HT1080 (cell line): ENCODE measurements at regions not wholly inside any gene's neighbourhood (a gene's known extent, or its start where the extent isn't known, plus 50 kb on each side); places are given as distances from the start of the nearest gene placed in this dataset.

Source experiments
- DNase-seq: peaks from one replicate; pipeline ENCODE4 v3.0.0-alpha.2; 2015; ENCODE audit warnings: low read depth

GRCh38 chr2:226680719-226681118, 118.9 kb downstream of the IRS1 start:
- no peak for DNase-seq

DNA sequence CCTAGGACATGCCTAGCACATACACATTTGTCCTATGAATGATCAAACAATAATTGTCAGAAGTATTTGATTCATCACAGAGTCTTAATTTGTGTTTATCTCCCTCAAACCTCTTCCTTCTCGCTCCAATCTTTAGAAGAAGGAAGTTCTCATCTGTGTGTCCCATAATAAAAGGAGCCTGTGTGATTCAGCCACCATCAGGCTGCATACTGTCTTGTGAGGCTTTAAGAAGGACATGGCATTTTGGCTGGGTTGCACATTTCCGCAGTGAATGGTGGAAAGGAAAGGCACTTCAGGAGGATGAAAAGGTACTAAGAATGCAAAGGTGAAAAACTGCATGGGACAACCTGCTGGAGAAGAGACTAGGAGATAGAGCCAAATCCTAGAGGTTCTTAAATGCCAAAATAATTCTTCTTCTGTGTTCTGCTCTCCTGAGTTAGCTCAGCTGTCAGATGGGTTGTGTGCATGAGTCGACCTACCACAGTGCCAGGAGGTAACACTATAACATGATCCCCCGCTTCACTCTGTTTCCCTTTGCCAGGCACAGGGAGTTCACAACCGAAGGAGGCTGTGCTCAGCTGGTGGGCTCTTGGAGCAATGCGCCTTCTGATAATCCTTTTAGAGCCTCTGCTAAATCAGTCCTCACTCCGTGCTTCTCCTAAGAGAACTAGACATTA, 120.1 kb downstream of the IRS1 start:
- no peak for DNase-seq

GRCh38 chr2:226678422-226678821, 121.2 kb downstream of the IRS1 start:
- no peak for DNase-seq

DNA sequence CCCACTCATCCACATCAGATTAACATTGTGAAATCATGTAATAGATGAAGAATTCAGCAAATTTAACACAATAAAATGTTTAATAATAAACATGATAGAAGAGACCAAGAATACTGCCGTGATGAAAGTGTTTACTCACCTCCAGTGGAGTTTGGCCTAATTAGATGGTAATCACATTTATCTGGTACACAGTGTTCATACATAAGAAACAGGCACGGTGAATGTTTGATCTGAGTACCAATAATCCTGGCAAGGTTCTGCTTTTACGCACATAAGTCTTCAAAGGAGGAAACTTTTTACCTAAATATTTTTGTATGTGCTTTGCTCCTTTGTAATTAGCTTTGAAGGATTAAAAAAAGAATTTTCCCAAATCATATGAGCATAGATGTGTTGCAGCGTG, 122.5 kb downstream of the IRS1 start:
- no peak for DNase-seq

DNA sequence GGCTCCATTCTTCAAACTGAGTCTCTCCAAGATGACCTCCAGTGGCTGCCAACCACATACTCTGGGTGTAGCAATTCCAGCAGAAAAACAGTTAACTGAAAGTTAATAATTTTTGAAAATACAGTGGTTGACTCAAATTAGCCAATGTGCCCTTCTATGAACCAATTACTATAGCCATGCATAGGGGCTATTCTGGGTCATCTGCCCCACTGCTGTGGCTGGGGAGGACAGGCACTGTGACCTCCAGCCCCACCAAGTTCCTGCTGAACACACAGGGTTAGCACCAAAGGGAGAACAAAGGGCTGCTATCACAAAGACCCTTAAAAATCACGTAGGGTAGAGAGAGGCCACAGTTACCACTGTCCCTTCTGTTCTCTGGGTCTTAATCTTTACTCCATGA, 123.0 kb downstream of the IRS1 start:
- DNase-seq, result no peak

- DNase-seq, result no peak
These were observed 125.5 kb downstream of the IRS1 start for GRCh38 chr2:226674123-226674522.

DNA sequence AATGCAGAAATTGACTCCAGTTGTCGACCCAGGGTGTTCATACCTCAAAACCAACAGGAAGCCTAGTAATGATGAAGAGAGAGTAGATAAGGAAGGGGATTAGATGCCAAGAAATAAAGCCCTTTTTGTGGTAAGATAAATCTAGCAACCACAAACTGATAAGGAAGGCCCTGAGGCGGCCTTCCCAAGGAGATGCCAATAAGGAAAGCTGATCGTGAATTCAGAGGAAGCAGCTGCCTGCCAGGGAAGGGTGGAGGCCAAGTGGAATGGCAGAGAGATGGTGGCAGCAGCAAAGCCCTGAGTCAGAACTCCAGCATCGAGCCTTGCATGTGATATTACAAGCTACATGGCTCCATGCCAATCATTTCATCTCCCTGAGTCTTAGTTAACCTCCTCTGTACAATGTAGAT, 126.3 kb downstream of the IRS1 start:
- DNase-seq, result peak; percentile 97

DNA sequence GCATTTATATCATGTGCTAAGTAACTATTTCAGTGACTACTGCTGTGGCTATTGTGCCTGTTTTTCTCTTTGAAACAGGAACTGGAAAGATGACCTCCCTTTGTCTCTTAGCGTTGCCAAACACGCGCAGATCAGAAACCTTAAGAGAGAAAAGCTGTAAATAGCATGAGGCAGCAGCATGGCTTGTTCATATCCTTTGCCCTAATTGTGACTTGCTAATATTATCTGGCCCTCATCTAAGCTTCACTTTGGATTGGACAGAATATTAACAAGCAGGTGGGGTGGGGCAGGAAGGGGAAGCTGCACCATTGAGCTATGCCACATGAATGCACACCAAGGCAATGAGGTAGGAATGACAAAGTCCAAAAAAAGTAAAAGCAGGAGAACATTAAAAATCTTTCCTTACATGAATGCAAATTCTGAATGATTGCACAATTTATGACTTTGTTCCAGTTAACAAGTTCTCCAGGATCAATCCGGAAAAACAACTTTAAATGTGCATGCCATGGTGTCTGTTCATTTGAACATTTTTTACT, 128.4 kb downstream of the IRS1 start:
- DNase-seq, result no peak

GRCh38 chr2:226669905-226670304, 129.7 kb downstream of the IRS1 start:
- DNase-seq, result no peak

DNA sequence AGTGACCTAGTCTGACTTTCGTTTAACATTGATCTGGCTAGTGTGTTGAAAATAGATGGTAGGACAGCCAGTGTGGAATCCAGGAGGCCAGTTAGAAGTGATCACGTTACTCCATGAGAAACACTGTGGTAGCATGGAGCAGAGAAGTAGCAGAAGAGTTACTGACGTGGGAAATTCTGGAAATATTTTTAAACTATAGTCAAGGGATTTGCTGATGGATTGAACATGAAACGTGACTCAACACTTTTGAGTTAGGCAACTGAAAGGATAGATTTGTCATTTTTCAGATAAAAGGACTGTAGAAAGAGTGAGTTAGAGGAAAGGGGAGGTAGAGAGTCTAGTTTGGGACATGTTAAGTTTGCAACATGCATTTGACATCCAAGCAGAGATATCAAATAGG, 130.4 kb downstream of the IRS1 start:
- no peak for DNase-seq

GRCh38 chr2:226667736-226668135, 131.9 kb downstream of the IRS1 start:
- no peak for DNase-seq

DNA sequence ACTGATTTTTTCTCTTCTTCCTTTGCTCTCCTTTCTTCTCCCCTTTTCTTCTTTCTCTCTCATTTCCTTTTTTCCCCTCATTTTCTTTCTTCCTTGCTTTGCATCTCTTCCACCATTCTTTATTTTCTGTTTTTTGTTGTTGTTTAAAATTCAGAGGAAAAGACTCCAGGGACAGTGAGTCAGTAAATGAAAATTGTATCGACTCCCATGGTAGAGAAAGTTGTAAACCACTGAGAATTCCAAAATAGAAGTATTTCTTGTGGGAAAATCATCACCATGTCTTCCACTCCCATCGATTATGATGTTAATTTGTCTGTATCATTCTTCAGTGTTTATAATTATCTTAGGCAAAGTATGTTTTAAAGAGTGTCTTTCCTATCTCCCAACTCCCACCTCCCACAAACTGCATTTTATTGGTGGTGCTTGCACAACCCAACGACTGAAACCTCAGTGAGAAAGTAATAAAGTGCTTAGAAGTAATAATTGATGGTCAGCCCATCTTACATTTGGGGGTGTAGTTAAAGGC, 134.3 kb downstream of the IRS1 start:
- DNase-seq, result no peak

DNA sequence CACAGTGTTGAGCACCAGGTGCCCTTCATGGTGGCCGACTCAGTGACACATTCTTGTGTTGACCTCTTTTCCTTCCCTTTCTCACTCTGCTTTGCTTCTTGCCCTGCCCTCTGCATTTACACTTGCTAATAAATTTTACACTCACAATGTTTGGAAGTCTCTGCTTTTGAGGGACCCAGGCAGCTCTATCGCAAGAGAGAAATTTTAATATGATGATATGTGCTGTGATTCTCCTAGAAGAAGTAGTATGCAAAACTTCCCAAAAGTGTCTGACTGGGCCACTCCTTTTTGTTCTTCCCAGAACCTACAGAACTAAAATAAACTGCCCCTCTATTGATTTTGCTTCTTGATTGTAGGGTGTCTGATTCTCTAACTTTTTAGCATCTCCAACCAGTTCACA, 135.0 kb downstream of the IRS1 start:
- no peak for DNase-seq

- DNase-seq, result peak; percentile 43
These were observed 135.5 kb downstream of the IRS1 start for GRCh38 chr2:226664140-226664539.

DNA sequence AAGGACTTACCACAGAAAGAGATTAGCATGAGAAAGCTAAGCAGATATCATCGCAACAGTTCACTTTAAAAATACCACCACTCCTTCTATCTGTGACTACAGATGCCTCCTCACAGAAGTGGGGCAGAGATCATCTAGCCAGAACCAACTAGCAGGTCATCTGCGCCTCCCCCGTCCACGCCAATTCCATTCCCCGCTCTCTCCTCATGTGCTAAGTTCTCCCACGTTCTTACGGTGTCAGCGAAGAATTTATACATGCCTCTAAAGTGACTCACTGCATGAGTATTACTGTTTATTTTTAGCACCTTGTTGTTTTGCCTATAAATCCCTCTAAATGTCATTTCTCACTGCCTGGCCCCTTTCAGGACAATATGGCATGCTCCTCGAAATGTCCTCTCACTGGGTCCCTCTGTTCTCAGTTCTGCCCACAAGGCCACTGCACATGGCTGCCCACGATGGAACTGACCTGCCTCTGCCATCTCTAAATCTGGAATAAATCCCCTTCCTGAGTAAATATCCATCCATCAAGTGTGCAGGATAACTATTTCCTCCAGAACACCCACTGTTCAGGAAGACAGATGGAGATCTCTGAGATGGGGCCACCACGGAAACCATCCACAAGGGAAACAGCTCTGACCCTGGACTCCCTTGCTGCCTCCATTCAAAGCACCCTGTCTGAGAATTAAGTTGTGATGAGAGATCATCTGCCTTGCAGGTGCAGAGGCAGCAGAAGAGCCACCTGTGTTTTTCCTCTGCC, 137.7 kb downstream of the IRS1 start:
- peak; percentile 90 for DNase-seq

DNA sequence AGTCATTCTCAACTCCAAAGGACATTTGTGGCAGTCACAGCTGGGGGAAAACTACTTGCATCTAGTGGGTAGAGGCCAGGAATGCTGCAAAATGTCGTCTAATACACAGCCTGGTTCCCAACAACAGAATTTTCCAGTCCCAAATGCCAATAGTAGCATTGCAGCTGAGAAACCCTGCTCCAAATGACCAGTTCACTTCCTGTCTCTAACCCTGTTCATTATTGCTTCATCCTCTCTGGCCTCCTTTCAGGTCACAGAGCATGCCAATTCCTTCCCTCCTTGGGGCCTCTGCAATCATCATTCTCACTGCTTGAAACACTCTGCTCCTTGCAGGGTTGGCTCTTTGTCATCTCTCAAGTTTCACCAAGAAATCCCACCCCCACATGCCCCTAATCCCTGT, 139.1 kb downstream of the IRS1 start:
- DNase-seq, result peak; percentile 67

DNA sequence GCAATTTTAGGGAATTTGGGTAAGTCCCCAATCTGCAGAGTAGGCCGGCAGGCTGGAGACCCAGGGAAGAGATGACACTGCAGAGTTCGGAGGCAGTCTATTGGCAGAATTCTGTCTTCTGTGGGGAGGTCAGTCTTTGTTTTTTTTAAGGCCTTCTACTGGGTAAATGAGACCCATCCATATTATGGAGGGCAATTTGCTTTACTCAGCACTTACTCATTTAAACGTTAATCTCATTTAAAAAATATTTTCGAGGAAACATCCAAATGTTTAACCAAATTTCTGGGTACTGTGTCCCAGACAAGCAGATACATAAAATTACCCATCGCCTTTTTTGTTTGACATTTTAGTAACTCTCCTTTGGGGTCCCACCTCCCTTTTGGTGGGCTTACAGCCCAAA, 139.5 kb downstream of the IRS1 start:
- no peak for DNase-seq

GRCh38 chr2:226659410-226659809, 140.2 kb downstream of the IRS1 start:
- no peak for DNase-seq

GRCh38 chr2:226658555-226658954, 141.1 kb downstream of the IRS1 start:
- no peak for DNase-seq

- no peak for DNase-seq
These were observed 142.1 kb downstream of the IRS1 start for GRCh38 chr2:226657340-226658053.

DNA sequence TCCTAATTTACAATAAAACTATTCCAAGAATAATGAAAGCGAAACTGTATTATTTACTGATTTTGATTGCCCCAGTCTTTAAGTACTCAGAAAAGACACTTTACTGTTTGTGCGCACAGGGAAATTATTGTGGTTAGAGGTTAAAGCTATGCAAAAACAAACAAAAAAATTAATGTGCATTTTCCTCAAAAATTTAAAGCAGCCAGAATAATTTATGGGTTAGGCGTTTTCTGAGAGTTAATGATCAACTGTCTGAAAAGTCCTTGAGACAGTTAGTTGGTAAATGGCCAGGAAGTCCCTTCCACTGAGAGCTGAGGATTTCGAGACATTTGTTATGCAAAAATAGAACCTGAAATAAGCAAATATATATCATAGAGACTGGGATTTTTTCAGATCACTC, 143.3 kb downstream of the IRS1 start:
- DNase-seq, result no peak

- no peak for DNase-seq
These were observed 143.7 kb downstream of the IRS1 start for GRCh38 chr2:226655871-226656270.
